CD4-positive, alpha-beta T cell treated with Interleukin-4 for 4 hours (primary cell): ENCODE measurements at regions not wholly inside any gene's neighbourhood (a gene's known extent, or its start where the extent isn't known, plus 50 kb on each side); places are given as distances from the start of the nearest gene placed in this dataset.
"Not testable (repeated sequence)": the region's sequence is repeated elsewhere in the genome, so short reads cannot be mapped to it uniquely, and the experiment has no call there.

ENCODE experiments used
- DNase-seq: peaks from one replicate; pipeline ENCODE4 v3.0.0-alpha.2; 2020

DNA sequence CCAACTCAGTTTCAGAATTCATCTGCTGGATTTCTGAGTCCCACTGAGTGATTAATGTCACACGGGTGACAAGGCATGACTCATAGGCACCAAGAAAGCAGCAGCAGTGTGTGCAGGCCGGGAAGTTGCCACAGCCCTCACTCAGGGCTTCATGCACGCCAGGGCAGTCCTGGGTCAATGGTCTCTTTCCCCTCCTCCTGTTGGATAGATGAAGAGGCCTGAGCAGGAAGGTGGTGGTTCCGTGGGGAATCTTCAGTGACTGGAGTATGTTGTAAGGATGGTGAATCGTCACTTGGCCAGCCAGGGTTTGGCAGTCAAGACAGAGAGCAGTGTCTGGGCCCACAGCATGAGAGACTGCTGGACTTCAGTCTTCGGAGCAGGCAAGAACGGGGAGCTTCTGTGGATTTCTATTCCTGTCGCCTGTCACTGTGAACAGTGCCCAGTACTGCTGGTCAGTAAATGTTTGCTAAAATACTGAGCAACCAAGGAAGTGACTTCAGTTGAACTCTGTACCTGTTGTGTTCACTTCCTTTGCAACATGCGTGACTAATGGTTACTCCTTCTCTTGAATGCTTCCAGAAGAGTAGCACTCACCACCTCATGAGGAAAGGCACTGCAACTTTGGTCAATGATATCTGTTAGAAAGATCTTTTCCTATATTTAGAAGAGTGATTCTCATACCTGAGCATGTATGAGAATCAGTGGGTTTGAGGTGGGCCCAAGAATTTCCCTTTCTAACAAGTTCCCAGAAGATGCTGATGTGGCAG lies 62.0 kb upstream of the CD93 start:
- peak; percentile 23 for DNase-seq

DNA sequence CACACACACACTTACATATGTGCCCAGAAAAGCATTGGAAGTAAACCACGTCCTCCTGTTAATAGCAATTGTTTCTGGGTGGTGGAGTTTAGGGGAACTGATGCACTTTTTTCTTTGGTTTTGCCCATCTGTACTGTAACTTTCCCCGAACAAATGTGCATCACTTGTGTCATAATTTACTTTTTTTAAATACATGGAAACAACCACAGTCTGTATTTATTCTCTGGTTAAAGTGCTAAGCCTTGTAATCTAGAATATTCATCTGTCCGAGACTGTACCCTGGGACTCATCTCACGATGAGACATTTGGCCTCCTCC lies 61.5 kb upstream of the CD93 start:
- DNase-seq: no peak

- DNase-seq: no peak
Observed at GRCh38 chr20:23146857-23147637, 60.9 kb upstream of the CD93 start.

DNA sequence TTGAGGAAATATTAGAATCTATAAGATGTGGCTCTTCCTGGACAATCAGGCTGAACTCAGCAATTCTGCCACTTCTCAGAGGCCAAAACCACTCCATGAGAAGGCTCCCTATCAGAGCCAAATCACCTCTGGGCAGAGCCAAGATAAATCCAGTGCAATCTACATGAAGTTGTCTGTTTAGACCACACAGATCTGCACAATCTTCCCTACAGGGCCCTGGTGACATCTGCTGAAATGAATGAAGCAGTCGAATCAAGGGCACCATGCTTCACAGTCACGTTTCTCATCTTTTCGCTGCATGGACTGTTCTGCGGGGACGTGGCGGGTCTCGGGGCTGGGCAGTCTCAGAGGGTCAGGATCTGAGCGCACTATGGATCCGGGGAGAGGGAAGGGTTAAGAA lies 60.1 kb upstream of the CD93 start:
- no peak for DNase-seq

GRCh38 chr20:23145281-23145700 lies 59.2 kb upstream of the CD93 start:
- DNase-seq: no peak

DNA sequence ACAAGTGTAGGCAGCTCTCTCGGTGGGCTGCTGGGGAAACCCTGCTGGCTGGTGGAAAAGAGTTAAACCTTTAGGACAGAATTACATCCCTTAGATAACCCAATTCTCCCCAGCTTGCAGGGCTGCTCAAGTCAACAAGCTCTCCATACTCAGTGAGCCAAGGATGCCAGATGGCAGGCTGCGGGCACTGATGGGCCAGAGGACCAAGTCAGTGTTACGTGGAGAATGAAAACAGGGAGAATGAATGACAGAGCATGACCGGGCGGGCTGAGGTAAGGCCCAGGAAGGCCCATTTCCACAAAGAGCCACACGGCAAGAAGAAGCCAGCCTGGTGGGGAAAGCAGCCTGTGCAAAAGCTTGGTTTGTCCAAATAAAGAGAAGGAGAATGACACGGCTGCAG lies 58.7 kb upstream of the CD93 start:
- DNase-seq: no peak

- no peak for DNase-seq
Observed at GRCh38 chr20:23143986-23144690, 58.0 kb upstream of the CD93 start.

DNA sequence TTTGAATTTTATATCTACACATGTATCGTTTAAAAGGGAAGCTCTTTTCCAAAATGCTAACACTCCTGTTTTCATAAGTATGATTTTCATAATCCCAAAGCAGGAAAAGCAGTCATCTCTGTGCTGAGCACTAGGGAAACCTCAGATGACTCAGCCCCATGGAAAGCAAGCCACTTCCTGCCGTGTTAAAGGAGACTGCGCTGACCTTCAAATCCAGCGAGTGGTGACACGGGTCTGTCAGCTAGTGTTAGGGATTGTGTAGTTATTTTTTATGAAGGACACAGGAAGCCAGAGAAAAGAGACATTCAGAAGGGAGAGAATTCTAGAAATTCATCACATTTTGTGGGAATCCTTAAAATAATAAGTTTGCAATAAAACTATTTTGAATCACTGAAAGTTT lies 57.0 kb upstream of the CD93 start:
- DNase-seq: peak; percentile 11

GRCh38 chr20:23142162-23143050 lies 56.3 kb upstream of the CD93 start:
- DNase-seq: peak; percentile 10

DNA sequence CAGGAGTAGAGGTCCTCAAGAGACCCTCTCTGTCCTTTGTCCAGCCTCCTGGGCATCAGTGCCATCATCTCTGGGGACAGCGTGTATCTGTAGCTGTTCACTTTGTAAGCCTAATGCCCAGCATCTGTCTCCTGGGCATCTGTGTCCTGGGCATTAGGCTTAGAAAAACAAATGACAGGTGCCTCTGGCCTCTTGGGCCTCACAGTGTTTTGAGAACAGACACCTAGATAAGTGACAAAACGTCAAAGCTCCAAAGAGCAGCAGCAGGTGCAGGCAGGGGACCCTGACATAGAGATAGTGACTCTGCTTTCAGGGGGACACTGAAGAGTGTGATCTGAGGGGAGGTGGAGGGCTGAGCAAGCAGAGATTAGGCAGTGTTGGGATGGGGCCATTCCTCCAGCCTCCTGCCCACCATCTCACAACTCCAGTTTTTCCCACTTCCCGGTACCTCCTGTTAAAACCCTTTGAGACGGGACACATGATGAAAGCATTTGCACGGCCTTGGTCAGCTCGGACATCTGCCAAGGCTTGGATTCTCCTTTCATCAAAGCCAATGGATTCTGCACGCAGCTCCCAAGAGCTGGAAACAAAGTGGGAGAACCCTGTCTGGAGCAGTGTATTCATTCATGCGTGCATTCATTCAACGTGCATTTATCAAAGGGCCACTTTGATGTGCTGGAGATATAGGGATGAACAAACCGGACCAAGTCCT lies 55.5 kb upstream of the CD93 start:
- no peak for DNase-seq

DNA sequence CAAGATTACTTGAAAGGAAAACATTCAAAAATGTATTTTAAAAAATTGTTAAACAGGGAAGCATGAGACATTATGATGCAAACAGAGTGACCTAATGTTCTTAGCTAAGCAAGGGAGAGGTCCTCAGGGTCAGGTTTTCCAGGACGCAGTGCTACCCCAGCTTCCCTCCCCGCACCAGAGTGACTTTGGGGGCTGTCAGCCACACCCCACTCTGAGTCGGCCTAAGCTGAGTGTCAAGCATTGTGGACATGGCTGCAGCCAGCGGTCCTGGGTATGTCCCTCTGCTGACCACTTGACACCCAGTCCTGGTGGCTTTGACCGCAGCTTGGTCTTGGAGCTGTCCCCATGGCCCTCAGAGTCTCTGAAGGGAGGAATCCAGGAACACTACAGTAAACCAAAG lies 54.9 kb upstream of the CD93 start:
- no peak for DNase-seq

GRCh38 chr20:23139984-23140383 lies 53.9 kb upstream of the CD93 start:
- not testable (repeated sequence) for DNase-seq

DNA sequence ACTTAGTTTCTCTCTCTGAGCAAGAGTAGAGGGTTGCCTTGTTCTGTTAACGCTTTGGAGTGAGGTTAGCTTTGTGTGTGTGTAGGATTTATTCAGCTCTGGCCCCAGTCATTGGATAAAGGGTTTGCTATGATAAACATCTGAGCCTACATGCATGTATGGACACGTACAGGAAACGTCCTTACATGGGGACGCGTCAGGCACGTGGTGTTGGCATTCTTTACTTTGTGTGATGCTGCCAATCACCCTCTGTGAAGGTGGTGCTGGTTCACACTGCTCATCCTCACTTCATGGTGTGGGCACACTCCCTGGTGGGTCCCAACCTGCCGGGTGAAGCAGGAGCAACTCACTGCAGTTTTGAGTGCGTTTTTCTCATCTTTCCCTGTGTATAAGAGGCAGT lies 53.4 kb upstream of the CD93 start:
- no peak for DNase-seq

DNA sequence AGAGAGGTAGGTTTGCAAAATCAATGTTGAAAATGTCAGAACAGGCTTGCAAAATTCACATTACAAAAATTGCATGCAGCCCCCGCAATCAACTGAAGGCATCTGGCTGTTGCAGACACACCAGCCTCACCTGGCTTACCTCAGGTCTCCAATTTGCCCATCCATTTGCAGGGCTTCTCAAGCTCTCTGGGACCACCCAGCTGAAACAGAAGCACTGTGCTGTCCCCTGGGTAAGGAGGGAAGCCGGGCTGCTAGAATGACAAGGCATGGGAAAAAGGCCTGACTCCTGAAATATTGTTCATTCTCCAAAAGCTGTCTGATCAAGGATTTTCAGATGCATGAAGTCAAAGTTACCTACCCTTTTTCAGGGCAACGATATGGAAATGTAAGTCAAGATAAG lies 52.6 kb upstream of the CD93 start:
- DNase-seq: no peak

GRCh38 chr20:23138226-23138625 lies 52.1 kb upstream of the CD93 start:
- DNase-seq: no peak

DNA sequence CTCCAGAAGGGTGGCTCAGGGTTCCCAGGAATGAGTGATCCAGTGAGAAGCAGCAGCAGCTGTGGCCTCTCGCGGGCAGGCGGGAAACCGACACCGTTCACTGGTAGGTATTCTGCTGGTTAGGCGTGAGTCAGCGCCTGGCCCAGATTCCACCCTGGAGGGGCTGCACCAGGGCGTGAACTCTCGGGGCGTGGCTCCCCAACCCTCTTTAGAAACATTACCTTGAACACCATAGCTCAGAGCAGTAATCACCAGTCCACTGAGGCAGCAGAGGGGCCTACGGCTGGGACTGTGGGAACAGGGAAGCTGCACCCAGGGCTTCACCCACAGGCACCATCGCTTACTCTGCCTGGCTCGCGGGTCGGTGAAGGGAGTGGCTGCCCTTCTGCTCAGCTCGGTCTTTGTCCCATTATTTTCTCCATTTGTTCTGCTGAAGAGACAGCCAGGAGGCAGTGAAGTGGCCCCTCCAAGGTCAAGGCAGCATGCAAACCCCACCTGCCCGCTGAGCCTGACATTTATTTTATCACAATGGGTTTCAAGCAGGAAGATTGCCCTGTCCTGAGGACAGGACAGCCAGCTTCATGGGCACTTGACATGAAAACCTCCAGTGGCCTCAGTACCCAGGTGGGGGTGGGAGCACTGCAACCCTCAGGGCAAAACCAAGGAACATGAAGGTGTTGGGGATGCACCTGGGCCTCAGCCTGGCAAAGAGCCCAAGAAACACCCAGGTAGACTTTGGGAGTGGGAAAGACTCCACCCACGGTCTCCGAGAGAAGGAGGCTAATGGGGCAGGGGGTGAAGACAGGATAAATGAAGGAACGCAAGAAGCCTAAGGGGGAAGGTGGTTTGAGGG lies 51.0 kb upstream of the CD93 start:
- no peak for DNase-seq

DNA sequence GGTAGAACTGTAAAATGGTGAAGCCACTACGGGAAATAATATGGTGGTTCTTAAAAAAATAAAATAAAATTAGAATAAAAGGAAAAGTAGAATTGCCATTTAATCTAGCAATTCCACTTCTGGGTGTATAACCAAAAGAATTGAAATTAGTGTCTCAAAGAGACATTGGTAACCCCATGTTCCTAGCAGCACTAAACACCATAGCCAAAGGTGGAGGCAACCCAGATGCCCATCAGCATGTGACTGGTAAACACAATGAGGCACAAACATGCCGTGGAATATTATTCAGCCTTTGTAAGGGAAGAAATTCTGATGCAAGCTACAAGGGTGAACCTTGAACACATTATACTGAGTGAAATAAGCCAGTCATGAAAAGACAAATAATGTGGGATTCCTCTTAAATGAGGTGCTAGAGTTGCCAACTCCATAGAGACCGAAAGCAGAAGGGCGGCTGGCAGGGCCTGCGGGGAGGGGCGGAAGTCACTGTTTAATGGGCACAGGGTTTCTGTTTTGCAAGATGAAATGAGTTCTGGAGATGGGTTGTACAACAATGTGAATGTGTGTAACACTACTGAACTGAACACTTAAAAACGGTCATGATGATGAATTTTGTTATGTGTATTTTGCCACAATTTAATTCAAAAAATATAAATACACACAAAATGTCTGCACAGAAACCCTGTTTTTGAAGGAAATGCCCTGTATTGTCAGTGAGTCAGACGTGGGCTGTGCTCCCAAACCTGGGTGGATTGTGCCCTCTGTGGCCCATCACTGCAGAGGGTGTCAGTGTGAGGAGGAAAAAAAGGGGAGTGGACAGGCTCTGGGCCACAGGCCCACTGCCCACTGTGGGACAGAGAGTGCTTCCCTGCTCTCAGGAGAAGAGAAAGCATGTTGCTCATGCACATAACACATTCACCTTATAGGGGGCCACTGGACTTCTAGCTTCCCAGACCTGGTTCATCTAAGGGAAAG lies 49.6 kb upstream of the CD93 start:
- DNase-seq: no peak
